ENCODE measurements at regions not wholly inside any gene's neighbourhood (a gene's known extent, or its start where the extent isn't known, plus 50 kb on each side); places are given as distances from the start of the nearest gene placed in this dataset.

GRCh38 chr3:30155755-30156154 lies 450.6 kb upstream of the TGFBR2 start:
- Mint-ChIP-seq H3K36me3 (ENCODE audit: insufficient read depth) (no peaks in the 10 kb centered on the region), H3K9me3 (ENCODE audit: low read depth) (no peaks in the 10 kb centered on the region), H3K4me3 (ENCODE audit: low read depth) (no peak overlapping the region), H3K27me3 (no peaks in the 10 kb centered on the region), H3K27ac (no peak overlapping the region), H3K4me1 (ENCODE audit: low read depth) (no peaks in the 10 kb centered on the region)
- no peak for TF ChIP-seq CTCF (IDR thresholded peaks at IDR 0.05; ENCODE audit: unreplicated experiment)
- no peak for DNase-seq (ENCODE audit: low spot score, unreplicated experiment)

GRCh38 chr3:30156586-30157498 lies 449.6 kb upstream of the TGFBR2 start:
- no peak overlapping the region for H3K27ac Mint-ChIP-seq
- no peaks in the 10 kb centered on the region for H3K4me1 Mint-ChIP-seq (ENCODE audit: low read depth)
- no peaks in the 10 kb centered on the region for H3K9me3 Mint-ChIP-seq (ENCODE audit: low read depth)
- no peak for TF ChIP-seq CTCF (IDR thresholded peaks at IDR 0.05; ENCODE audit: unreplicated experiment)
- no peaks in the 10 kb centered on the region for H3K36me3 Mint-ChIP-seq (ENCODE audit: insufficient read depth)
- DNase-seq (ENCODE audit: low spot score, unreplicated experiment) = no peak
- H3K27me3 Mint-ChIP-seq = no peaks in the 10 kb centered on the region
- H3K4me3 Mint-ChIP-seq (ENCODE audit: low read depth) = no peak overlapping the region

GRCh38 chr3:30161375-30161774 lies 445.0 kb upstream of the TGFBR2 start:
- Mint-ChIP-seq H3K27ac (no peak overlapping the region), H3K36me3 (ENCODE audit: insufficient read depth) (no peaks in the 10 kb centered on the region), H3K27me3 (no peaks in the 10 kb centered on the region), H3K4me1 (ENCODE audit: low read depth) (no peaks in the 10 kb centered on the region), H3K4me3 (ENCODE audit: low read depth) (no peak overlapping the region), H3K9me3 (ENCODE audit: low read depth) (peaks cover 4% of the 10 kb centered on the region)
- no peak for TF ChIP-seq CTCF (IDR thresholded peaks at IDR 0.05; ENCODE audit: unreplicated experiment)
- no peak for DNase-seq (ENCODE audit: low spot score, unreplicated experiment)

GRCh38 chr3:30162579-30162978 lies 443.8 kb upstream of the TGFBR2 start:
- DNase-seq (ENCODE audit: low spot score, unreplicated experiment) = no peak
- Mint-ChIP-seq H3K27ac (no peak overlapping the region), H3K9me3 (ENCODE audit: low read depth) (peaks cover 4% of the 10 kb centered on the region), H3K27me3 (no peaks in the 10 kb centered on the region), H3K36me3 (ENCODE audit: insufficient read depth) (no peaks in the 10 kb centered on the region), H3K4me3 (ENCODE audit: low read depth) (no peak overlapping the region), H3K4me1 (ENCODE audit: low read depth) (peaks cover under 1% of the 10 kb centered on the region)
- no peak for TF ChIP-seq CTCF (IDR thresholded peaks at IDR 0.05; ENCODE audit: unreplicated experiment)

GRCh38 chr3:30166535-30166934 lies 439.9 kb upstream of the TGFBR2 start:
- Mint-ChIP-seq H3K9me3 (ENCODE audit: low read depth) (peaks cover 4% of the 10 kb centered on the region), H3K36me3 (ENCODE audit: insufficient read depth) (no peaks in the 10 kb centered on the region), H3K27me3 (no peaks in the 10 kb centered on the region), H3K4me1 (ENCODE audit: low read depth) (peaks cover 20% of the 10 kb centered on the region), H3K4me3 (ENCODE audit: low read depth) (no peak overlapping the region), H3K27ac (no peak overlapping the region)
- no peak for TF ChIP-seq CTCF (IDR thresholded peaks at IDR 0.05; ENCODE audit: unreplicated experiment)
- no peak for DNase-seq (ENCODE audit: low spot score, unreplicated experiment)
